GM10847 (cell line): ENCODE measurements at regions not wholly inside any gene's neighbourhood (a gene's known extent, or its start where the extent isn't known, plus 50 kb on each side); places are given as distances from the start of the nearest gene placed in this dataset.

Experiments used
- POLR2A ChIP-seq: IDR thresholded peaks from 2 replicates; pipeline ENCODE4 v1.6.1; 2011; ENCODE audit not compliant: insufficient read length; ENCODE audit errors: extremely low read depth

GRCh38 chr14:89674240-89674639 is 257.2 kb upstream of the FOXN3 start:
- no peak for TF ChIP-seq POLR2A

- no peak for TF ChIP-seq POLR2A
Observed at GRCh38 chr14:89673512-89674225, 256.6 kb upstream of the FOXN3 start.

GRCh38 chr14:89672636-89673511 is 255.8 kb upstream of the FOXN3 start:
- no peak for TF ChIP-seq POLR2A

GRCh38 chr14:89669193-89669592 is 252.2 kb upstream of the FOXN3 start:
- no peak for TF ChIP-seq POLR2A

GRCh38 chr14:89667983-89668382 is 250.9 kb upstream of the FOXN3 start:
- no peak for TF ChIP-seq POLR2A

- TF ChIP-seq POLR2A, result no peak
Observed at GRCh38 chr14:89661392-89661791, 244.4 kb upstream of the FOXN3 start.

GRCh38 chr14:89660166-89660565 is 243.1 kb upstream of the FOXN3 start:
- no peak for TF ChIP-seq POLR2A

- no peak for TF ChIP-seq POLR2A
Observed at GRCh38 chr14:89658977-89659670, 242.1 kb upstream of the FOXN3 start.

GRCh38 chr14:89657014-89657413 is 240.0 kb upstream of the FOXN3 start:
- TF ChIP-seq POLR2A, result no peak

GRCh38 chr14:89654998-89655397 is 238.0 kb upstream of the FOXN3 start:
- TF ChIP-seq POLR2A, result no peak

- TF ChIP-seq POLR2A, result no peak
Observed at GRCh38 chr14:89652352-89652751, 235.3 kb upstream of the FOXN3 start.

GRCh38 chr14:89651805-89652204 is 234.8 kb upstream of the FOXN3 start:
- no peak for TF ChIP-seq POLR2A

- TF ChIP-seq POLR2A, result no peak
Observed at GRCh38 chr14:89650077-89650978, 233.3 kb upstream of the FOXN3 start.

GRCh38 chr14:89649451-89650075 is 232.5 kb upstream of the FOXN3 start:
- no peak for TF ChIP-seq POLR2A
